ENCODE measurements at regions not wholly inside any gene's neighbourhood (a gene's known extent, or its start where the extent isn't known, plus 50 kb on each side); places are given as distances from the start of the nearest gene placed in this dataset.

DNA sequence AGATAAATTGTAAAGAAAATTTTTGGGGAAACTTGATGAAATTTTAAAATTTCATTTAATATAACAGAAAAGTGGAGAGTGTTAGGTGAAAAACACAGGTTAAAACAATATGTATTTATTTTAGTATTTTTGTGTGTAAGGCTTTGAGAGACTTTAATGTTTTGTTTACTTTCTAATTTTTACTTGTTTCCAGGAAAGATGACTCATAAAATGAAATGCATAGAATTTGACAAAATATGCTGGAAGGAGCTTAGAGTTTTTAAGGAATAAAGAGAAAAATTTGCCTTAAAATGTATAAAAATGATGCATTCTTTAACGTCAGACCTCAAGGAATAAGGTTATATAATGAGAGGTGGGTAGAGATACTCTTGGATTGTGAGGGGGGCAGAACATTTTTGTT lies 1205.1 kb upstream of the CNTN5 start:
- Histone ChIP-seq H3K36me3 (no peaks in the 10 kb centered on the region), H3K4me1 (no peaks in the 10 kb centered on the region), H3K4me3 (no peak overlapping the region), H3K9me3 (peaks cover 0 to 4% of the 10 kb centered on the region in 2 donors), H3K27me3 (no peaks in the 10 kb centered on the region), H3K27ac (no peak overlapping the region)
- intact Hi-C loops (cut with DNase I; ENCODE audit: low total_unique reads) (no loop called here), in situ Hi-C loops (cut with MboI; ENCODE audit: low pct_ligation_motif_present in 1 of 4, low pct_unique_long_range_greater_than_20kb in 1 of 4, low sequenced_read_pairs in 3 of 4) (no loop called here)
- TF ChIP-seq POLR2AphosphoS5 (IDR thresholded peaks at IDR 0.05) (no peak), EP300 (IDR thresholded peaks at IDR 0.05; ENCODE audit: low read depth) (no peak), CTCF (IDR thresholded peaks at IDR 0.05) (no peak), POLR2A (IDR thresholded peaks at IDR 0.05) (no peak)
- DNase-seq = no peak
- WGBS, 2 donors (ENCODE audit: low coverage in 1 of 2) = 73 to 79% methylated on average over 1 of the region's 1 CpG

DNA sequence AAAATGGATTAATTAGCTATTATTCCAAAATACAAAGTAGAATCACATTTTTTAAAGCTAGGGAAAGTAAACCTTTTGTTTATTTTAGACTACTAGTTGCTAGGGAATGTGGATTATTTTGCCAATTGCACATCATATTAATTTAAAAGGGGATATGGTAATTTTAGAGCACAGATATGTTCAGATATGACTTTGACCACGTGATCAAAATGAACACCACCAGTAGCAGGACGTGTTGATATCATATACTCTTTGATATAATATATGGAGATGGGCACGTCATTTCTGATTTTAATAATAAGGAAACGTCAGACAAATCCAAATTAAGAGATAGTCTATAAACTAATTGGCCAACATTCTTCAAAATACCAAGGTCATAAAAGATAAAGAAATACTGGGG lies 1188.3 kb upstream of the CNTN5 start:
- intact Hi-C loops (cut with DNase I; ENCODE audit: low total_unique reads) = loop anchor here (5.0 kb wide), 1 partner anchor 1115 kb away; no protein-coding TSS in a partner anchor
- DNase-seq = no peak
- TF ChIP-seq POLR2A (IDR thresholded peaks at IDR 0.05) = no peak
- no peak for TF ChIP-seq CTCF (IDR thresholded peaks at IDR 0.05)
- TF ChIP-seq EP300 (IDR thresholded peaks at IDR 0.05; ENCODE audit: low read depth) = no peak
- no peak for TF ChIP-seq POLR2AphosphoS5 (IDR thresholded peaks at IDR 0.05)
- no peaks in the 10 kb centered on the region for H3K4me1 ChIP-seq
- WGBS, 2 donors (ENCODE audit: low coverage in 1 of 2) = 48 to 63% methylated on average over 4 of the region's 4 CpGs
- in situ Hi-C loops (cut with MboI; ENCODE audit: low pct_ligation_motif_present in 1 of 4, low pct_unique_long_range_greater_than_20kb in 1 of 4, low sequenced_read_pairs in 3 of 4) = no loop called here
- no peak overlapping the region for H3K4me3 ChIP-seq
- no peak overlapping the region for H3K27ac ChIP-seq
- H3K9me3 ChIP-seq = peaks cover 1 to 9% of the 10 kb centered on the region in 2 donors
- no peaks in the 10 kb centered on the region for H3K36me3 ChIP-seq
- no peaks in the 10 kb centered on the region for H3K27me3 ChIP-seq

- TF ChIP-seq CTCF (IDR thresholded peaks at IDR 0.05) (no peak), POLR2AphosphoS5 (IDR thresholded peaks at IDR 0.05) (no peak), POLR2A (IDR thresholded peaks at IDR 0.05) (no peak), EP300 (IDR thresholded peaks at IDR 0.05; ENCODE audit: low read depth) (no peak)
- 83% methylated on average over 1 of the region's 2 CpGs; no CpG with 5 or more reads in 1 of the 2 donors for WGBS, 2 donors (ENCODE audit: low coverage in 1 of 2)
- Histone ChIP-seq H3K9me3 (peaks cover 5 to 9% of the 10 kb centered on the region in 2 donors), H3K36me3 (no peaks in the 10 kb centered on the region), H3K27me3 (no peaks in the 10 kb centered on the region), H3K4me3 (no peak overlapping the region), H3K4me1 (no peaks in the 10 kb centered on the region), H3K27ac (no peak overlapping the region)
- intact Hi-C loops (cut with DNase I; ENCODE audit: low total_unique reads) = loop anchor here (5.0 kb wide), 1 partner anchor 1114 kb away; no protein-coding TSS in a partner anchor
- DNase-seq = no peak
- in situ Hi-C loops (cut with MboI; ENCODE audit: low pct_ligation_motif_present in 1 of 4, low pct_unique_long_range_greater_than_20kb in 1 of 4, low sequenced_read_pairs in 3 of 4) = no loop called here
Observed at GRCh38 chr11:97833412-97833811, 1187.3 kb upstream of the CNTN5 start.

DNA sequence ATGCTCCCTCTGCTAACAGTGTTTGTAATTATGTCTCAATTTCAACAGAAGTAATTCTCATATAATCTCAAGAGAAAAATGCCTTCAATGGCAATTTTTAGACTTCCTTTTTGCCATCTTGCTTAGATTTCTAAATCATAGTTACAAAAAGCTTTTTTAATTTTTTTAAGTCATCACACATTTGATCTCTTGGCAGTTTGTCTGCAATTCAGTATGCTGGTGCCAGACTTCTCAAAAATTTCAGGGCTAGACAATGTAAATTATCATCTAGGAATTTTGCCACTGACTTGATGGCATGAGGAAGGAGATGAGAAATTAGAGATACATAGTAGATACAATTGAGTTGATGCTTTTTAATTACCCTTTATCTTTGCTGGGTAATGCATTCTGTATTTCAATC lies 1176.7 kb upstream of the CNTN5 start:
- Histone ChIP-seq H3K27ac (no peak overlapping the region), H3K27me3 (no peaks in the 10 kb centered on the region), H3K9me3 (no peaks in the 10 kb centered on the region), H3K4me1 (no peaks in the 10 kb centered on the region), H3K4me3 (no peak overlapping the region), H3K36me3 (no peaks in the 10 kb centered on the region)
- no peak for DNase-seq
- intact Hi-C loops (cut with DNase I; ENCODE audit: low total_unique reads) = no loop called here
- in situ Hi-C loops (cut with MboI; ENCODE audit: low pct_ligation_motif_present in 1 of 4, low pct_unique_long_range_greater_than_20kb in 1 of 4, low sequenced_read_pairs in 3 of 4) = no loop called here
- TF ChIP-seq POLR2AphosphoS5 (IDR thresholded peaks at IDR 0.05) = no peak
- no peak for TF ChIP-seq POLR2A (IDR thresholded peaks at IDR 0.05)
- no peak for TF ChIP-seq CTCF (IDR thresholded peaks at IDR 0.05)
- no peak for TF ChIP-seq EP300 (IDR thresholded peaks at IDR 0.05; ENCODE audit: low read depth)
